Activated effector memory CD4-positive, alpha-beta T cell treated with Interleukin-2 at 50 U/mL for 16 hours (primary cell): ENCODE measurements at regions not wholly inside any gene's neighbourhood (a gene's known extent, or its start where the extent isn't known, plus 50 kb on each side); places are given as distances from the start of the nearest gene placed in this dataset.

Source experiments
- DNase-seq: peaks from one replicate; pipeline ENCODE4 v3.0.0-alpha.2; 2020

DNA sequence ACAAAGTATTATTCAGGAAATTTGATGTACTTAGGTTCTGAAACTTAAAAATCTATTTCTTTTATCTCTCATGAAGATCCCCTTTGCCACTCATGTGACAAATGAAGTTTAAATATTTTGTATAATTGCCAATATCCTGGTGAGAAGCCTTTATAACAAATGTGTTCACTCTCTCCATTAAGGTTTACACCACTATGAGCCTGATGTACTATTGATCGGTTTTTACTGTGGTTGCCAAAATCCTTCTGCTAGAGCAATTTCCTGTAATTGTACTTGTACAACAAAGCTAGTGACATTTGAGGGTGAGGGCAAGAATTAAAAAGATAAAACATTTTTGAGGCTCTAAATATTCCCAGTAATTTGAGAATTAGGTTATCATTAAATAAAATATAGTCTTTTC is 222.3 kb upstream of the CDH19 start:
- no peak for DNase-seq

DNA sequence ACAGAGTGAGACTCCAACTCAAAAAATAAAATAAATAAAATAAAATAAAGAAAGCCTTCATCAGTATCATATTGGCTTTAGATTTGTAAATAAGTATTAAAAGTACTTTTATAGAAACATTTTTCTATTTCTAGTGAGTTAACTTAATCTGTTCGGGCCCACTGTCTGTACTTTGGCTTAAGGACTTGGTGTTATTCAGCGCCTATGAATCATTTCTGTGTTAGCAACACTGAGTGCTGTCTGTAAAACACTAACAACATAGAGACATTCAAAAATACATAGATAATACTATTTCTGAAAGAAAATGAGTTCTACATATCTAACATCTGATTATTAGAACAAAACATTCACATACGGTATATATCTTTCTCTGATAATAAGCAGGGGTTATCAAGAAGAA is 221.5 kb upstream of the CDH19 start:
- no peak for DNase-seq

DNA sequence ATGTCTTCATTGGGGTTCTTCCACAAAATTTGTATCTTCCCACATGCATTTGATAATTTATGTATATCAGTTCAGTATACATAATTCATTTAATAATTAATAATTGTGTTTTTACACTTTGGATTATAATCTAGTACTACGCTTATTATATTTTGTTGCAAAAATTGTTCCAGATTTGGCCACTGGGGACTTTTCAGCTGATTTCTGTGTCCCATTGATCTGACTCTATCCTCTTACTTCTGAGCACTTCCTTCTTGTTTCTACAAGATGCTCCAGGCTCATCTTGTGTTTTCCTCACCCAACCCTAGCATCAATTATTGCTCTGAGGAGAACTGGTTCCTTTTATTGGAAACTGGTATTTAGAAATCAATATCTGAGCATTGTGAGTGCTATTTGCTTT is 215.3 kb upstream of the CDH19 start:
- DNase-seq: no peak

DNA sequence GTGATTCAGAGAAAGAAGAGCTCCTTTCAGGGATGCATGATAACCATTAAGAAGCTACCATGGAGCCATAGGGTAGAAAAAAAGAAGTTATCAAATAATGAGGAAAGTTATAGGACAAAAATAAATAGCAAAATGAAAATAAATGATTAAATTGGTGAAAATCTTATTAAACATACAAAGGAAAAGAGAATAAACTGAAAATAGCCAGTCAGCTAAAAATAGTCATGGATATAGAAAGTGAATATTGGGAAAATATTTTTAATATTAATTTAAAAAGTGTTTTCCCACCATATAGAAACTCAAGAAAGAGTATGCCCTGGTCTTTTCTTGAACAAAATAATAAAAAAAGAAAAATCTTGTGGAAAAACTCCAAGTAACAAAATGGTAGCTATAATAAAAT is 209.2 kb upstream of the CDH19 start:
- no peak for DNase-seq

DNA sequence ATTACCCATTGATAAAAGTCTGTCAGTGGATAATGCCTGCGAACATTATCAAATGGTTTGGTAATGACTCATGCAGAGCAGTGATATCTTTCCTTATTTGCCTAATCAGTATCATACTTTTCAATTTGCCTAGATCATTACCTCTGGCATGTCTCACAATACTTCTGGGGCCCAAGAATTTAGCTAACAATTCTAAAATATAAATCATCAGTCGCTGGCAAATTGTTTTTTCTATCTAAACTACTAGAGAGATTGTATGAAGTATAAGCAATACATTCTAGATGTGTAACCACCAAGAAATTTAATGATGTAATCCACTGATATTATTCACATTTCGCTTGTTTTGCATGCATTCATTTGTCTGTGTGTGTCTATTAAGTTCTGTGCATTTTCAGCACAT is 191.2 kb upstream of the CDH19 start:
- DNase-seq: no peak

DNA sequence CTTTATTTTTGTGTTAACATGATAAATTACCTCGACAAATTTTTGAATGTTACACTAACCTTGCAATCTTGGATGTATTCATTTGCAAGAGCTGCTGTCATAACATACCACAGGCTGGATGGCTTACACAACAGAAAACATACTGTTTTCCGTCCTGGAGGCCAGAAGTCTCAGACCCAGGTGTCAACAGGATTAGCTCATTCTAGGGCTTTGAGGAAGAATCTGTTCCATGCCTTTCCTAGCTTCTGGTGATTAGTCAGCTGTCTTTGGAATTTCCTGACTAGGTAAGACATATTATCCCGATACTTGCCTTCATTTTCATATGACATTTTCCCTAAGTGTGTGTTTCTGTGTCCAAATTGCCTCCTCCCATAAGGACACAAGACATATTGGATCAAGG is 188.6 kb upstream of the CDH19 start:
- no peak for DNase-seq

DNA sequence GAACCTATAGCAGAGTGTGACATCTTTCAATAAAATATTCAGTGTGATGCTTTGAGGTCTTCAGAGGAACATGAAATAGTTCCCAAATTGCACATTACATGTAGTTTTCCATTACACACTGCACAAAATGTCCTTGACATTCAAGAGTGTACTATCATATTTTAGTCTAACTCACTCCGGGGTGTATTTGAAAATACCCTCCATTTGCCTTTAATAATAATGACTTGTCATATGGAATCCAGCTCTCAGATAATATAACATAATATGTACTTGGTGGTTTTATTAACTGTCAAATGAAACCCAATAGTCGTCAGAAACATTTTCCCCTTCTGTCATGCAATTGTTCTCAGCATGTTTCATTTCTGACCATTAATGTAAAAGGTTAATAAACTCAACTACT is 176.7 kb upstream of the CDH19 start:
- DNase-seq: no peak

DNA sequence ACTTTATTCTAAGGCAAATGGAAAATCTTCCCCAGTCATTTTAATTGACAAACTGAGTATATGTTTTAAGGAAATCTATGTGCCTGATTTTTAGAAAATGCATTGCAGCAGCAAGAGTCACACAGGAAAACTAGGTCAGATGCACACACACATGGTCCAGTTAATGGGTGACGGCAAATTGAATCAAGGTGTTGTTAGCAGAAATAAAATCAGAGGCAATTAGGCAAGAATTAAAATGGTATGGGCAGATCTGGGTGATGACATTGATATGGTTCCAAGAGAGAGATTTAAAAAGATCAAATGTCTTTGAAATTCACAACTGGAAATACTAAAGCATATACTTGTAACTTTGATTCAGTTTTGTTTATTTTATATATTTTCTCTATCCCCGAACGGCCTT is 174.2 kb upstream of the CDH19 start:
- no peak for DNase-seq

DNA sequence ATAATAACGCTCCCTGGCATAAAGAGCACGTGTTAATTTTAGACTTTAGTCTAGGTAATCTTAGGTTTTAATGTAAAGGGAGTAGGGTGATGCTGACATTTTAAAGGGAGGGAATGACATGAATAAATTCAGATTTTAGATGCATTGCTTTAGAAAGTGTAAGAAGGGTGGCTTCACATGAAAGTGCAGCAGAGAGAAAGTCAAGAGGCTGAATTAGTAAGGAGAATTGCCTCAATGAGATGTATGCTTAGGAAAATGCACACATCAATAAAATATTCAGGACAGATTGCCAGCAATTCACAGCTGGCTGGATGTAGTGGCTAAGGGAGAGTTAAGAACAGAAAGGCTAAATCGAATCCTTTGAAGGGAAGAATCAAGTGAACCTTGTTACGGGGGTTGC is 165.5 kb upstream of the CDH19 start:
- DNase-seq: no peak

DNA sequence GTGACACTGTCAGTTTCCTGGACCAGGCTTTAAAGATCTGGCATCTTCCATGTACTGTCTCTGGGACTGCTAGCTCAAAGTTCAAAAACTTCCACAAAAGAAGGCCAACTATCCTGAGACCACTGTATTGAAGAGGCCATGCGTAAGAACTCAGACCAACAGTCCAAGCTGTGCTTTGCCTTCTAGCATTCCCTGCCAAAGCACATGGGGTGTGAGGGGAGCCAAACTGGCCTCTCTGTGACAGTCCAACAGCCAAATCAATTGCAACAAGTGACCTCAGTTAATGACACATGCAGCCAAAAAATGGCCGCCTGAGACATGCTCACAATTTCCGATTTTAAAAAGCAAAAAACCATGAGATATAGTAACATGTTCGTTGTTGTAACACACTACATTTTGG is 160.3 kb upstream of the CDH19 start:
- no peak for DNase-seq

DNA sequence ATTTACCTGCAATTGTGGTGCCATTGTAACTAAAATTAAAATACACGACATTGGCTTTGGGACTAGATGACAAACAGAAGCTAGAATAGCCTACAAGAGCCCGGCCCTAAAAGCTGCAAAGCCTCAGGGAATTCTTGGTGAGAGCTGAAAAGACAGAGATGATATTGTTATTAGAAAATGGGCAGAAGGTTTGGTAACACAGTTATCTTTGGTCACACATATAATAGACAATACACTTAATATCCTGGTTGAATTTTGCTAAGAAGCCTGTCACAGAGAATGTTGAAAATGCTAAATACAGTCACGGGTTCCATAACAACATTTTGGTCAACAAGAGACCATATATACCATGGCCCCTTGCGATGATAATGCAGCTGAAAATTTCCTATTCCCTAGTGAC is 157.3 kb upstream of the CDH19 start:
- no peak for DNase-seq

DNA sequence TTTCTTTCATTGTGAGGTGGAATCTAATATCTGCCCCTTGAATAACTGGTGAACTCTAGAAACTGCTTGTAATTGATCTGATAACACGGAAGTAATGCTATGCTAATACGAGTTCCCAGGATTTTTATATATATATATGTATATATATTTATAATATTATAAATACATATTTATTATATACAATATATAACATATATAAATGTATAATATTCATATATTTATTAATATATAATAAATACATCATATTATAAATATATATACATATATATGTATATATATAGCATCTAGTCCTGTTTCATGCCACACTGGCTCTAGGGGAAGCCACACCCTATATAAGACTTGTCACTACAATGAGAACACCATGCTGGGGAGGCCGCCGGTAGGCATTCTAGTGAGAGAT is 156.7 kb upstream of the CDH19 start:
- DNase-seq: no peak

DNA sequence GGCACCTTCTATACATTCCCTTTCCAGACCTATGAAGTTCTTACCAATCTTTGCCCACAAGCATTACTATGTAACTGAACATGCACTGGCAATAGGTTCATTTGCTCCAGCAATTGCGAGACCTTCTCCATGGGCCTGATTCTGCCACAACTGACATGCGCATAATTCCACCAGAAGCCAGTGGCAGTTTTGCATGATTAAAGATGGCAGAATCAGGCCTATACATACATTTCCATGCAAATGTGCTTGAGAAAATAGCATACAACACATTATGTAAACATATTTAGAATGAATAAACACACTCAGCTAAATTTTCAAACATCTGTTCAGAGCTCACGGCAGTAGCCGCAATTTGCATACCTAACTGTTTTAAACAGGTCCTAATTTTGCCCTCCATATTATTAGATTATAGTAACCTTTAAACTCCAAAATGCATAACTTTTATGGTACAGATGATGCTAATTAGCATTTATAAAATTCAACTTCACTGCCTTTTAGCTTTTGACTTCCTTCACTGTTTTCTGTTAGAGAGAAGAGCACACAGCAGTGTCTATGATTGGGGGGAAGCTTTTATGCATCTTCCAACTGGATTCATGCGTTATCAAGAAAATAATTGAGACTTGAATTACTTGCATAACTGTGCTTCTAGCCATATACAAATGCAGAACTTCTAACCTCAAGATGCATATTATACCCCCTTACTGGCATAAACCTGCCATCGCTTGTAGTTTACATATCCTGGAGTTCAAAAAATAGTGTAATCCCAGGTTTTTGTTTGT is 155.3 kb upstream of the CDH19 start:
- DNase-seq: no peak

DNA sequence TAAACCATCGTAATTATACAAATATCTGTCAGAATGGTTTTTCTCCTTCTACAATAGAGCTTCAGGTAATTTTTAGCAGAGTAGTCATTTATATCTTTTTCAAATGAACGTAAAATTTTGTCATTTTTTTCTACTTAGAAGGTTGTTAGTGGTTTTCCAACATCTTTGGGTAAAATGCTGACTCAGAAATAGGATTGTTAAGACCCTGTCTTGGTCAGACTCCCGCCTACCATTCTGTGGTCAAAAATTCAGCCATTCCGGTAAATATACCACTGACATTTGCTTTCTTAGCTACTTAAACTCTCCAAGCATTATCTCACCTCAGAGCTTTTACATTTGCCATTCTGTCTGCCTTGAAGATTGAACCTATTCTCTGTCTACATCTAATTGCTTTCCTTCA is 154.1 kb upstream of the CDH19 start:
- no peak for DNase-seq

DNA sequence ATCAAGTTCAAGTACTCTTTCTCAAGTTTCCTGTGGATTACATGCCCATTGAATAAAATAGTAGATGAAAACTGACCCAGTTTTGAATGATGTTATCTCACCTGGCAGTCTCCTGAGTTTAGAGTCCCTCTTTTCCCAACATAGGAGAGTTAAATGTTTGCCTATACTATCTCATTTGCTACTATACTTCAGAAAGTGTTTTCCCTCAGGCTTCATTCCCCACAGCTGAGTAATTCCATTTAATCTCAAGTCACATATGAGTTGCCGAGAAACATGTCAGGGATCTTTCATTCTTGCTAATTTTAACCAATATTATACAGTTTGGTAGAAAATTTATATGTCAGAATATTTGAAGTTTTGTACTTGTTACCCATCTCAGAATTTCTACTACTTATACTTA is 150.4 kb upstream of the CDH19 start:
- DNase-seq: no peak

DNA sequence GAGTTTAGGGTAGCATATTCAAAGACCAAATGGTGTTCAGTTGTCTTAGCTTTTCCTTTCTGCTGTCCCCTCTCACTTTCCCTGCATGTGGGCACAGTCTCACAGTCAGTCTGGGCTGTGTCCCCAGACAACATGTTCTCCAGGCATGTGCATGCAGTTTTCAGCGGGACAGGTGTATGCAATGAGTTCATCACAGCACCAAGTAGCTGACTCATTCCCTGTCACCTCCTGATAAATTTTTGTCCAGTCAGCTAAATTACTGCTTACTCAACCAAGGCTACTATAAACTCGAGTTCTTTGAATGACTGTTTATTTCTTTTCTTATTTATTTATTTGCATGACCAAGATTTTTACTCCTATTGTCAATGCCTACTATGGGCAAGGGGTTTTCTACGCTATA is 148.8 kb upstream of the CDH19 start:
- no peak for DNase-seq

DNA sequence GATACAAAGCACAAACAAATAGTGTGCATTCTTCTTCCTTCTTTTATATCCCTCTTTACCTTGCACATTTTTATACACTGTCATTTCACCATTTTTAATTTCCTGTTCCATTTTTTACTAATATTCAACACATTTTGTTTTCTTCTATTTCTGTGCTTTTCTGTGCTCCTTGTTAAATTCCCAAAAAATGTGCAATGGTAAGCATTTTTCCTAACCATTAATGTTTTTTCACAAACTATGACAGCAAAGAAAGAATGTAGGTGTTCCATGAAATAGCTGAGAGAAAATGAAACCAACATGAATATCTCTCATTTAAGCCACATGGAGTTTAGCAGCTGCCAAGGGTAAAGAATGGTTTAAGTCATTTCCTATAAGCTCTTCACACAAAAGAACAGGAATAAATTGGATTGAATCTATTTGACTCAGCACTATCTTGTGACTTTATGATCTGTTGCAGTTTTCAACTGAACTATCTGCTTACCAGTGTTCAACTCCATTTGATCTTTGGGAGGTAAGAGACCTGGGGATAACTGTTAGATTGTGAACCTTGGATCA is 145.7 kb upstream of the CDH19 start:
- DNase-seq: no peak

DNA sequence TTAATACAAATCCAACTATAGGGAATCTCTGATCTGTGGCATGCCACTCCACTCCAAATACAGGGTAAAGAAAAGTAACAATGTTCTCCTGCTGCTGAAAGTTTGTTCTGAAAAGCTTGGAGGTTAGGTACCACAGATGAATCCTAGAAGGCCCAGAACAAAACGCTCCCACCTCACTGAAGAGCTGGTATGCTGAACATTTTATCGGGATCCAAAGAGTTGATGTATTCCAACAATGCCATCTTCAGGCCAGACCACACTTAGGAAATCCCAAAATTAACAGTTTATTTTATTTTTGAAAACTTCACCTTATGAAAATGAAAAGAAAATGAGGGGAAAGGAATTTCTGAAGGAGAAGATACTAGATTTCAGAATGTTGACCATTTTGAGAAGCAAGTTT is 145.1 kb upstream of the CDH19 start:
- DNase-seq: no peak

DNA sequence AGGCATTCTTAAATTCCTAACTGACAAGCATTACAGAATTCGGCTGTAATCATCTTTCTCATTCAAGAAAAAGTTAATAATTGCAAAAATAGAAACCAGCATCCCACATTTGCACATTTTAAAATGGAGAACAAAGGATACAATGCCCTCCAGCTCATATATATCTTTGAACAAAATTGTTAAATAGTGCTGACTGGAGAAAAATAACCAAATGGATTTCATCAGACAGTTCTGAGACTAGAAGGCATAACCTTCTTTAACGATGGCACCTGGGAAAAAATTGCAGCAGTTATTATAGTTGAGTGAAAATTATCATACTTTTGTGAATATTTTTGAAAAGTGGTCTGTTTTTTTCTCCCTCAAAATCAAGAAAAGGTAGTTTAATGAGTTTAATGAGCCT is 138.9 kb upstream of the CDH19 start:
- no peak for DNase-seq

DNA sequence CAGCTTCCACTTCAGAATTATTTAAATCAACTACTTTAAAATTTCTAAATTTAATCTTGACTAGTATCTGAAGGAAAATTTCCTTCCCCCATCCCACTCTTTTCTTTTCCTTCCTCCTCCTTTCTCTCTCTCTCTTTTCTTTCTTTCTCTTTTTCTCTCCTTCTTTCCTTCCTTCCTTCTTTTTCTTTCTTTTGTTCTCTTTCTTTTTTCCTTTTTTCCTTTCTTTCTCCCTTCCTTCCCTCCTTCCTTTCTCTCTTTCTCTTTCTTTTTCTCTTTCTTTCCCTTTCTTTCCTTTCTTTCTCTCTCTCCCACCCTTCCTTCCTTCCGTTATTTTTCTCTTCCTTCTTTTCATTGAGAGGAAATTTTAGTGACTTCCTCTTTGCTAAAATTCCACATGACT is 132.0 kb upstream of the CDH19 start:
- DNase-seq: no peak

DNA sequence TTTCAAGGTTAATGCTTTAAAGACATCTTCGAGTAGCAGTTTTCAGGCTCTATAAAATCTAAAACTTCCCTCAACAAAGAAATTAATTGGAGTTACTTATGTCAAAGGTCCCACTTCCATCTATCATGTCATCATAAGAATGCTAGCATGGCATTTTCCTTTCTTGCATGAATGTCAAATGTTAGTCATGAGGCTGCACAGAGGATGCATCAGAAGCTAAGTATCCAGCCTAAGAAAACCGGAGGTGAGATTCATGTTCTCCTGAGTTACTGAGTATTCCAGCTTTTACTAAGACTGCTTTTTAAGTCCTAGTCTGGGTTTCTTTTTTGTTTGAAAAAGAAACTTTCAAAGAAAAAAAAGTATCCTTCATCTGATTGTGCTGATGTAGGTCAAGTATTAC is 130.6 kb upstream of the CDH19 start:
- DNase-seq: no peak

DNA sequence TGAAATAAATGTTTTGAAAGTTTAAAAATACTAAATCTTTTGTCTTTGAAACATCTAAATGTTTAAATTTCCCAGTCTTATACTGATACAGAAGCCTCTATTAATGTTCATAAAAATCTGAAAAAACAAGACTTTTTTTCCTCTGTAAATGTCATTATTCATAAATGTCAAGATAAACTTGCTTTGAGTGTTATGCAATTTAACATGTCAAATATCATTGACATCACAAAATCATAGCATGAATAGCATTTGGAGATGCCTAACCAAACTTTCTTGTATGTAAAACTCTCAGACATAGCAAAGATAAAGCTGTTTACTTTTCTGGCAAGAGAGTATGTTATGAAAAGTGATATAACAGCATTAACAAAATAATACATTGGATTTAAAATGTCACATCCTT is 128.0 kb upstream of the CDH19 start:
- DNase-seq: no peak

DNA sequence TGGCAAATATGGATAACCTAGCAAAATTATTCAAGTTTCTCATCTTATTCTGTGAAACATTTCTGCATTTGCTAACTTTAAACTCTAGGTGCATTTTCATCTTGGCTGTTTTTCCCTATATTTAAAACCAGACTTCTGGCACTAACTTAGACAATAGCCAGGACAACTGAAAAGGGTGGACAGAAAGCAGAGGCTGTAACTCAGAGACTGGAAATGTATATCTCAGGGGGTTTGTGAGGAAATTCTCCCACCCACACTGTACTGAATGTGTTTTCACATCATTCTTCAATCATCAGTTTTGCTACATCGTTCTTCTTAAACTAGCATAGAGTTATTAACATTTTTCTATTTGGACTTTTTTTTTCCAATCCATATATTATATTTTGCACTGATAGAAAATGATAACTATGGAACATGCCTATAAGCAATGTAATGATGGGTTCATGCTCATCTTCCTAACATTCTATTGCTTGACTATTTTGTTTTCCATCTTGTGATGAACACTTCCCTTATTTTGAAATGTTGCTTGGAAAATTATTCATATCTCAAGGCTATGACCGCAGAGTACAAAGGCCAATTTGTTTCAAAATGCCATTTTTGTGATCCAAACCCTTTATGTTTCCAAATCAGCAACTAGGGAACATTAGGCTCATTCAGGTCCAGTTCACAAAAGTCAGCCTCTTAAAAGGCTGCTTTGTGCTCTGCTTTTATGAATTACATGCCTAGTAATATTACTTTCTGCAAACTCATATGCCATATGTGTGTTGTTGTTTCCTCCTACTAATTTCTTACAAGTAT is 125.8 kb upstream of the CDH19 start:
- DNase-seq: no peak

DNA sequence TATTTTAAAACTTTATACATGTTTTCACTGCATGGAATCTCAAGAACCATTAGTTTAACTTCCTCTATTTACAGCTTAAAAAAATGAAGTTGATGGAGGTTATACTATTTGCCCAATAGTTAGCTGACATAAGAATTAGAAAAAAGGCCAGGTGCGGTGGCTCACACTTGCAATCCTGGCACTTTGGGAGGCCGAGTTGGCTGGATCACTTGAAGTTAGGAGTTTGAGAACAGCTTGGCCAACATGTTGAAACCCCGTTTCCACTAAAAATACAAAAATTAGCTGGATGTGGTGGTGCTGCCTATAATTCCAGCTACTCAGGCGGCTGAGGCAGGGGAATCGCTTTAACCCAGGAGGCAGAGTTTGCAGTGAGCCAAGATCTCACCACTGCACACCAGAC is 125.1 kb upstream of the CDH19 start:
- DNase-seq: no peak

DNA sequence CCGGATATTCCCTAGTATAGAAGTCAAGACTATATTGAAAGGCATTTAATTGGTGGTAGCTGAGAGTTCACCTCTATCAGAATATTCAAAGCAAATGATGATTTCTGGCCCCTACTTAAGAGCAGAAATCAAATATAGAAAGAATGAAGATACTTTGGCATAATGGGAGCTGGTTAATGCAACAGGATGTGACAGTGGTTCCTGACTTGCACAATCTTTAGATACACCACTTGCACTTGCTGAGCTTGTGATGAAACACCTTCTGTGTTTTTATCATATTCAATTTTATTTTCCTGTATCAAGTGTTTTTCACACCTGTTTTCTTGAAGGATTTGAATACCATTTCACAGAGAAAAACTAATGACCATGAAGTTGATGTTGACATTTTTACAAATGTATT is 124.1 kb upstream of the CDH19 start:
- DNase-seq: no peak
